H1 (cell line): ENCODE measurements at regions not wholly inside any gene's neighbourhood (a gene's known extent, or its start where the extent isn't known, plus 50 kb on each side); places are given as distances from the start of the nearest gene placed in this dataset.

Experiments used
- BCL11A ChIP-seq, 2 experiments: IDR thresholded peaks; one replicate each; pipeline ENCODE4 v1.6.1; 2011; ENCODE audit warnings: low read depth in 2 of 2, low read length in 2 of 2, mild to moderate bottlenecking in 2 of 2
- CBX8 ChIP-seq: fragments of 300-800, 300-1000 bp; sonication (generic); IDR thresholded peaks from 2 replicates; pipeline ENCODE4 v1.7.1; 2016; ENCODE audit warnings: low read depth, low read length, borderline replicate concordance
- EP300 ChIP-seq, 2 experiments: IDR thresholded peaks; 1 replicate in 1 of 2; 2 replicates in 1 of 2; pipeline ENCODE4 v1.6.1; 2011 to 2012; ENCODE audit warnings: low read depth in 2 of 2, low read length in 2 of 2, mild to moderate bottlenecking in 2 of 2, borderline replicate concordance in 1 of 2, inconsistent platforms in 1 of 2, moderate library complexity in 1 of 2
- KDM1A ChIP-seq: fragments of 200-600, 300-600 bp; sonication (generic); IDR thresholded peaks from 2 replicates; pipeline ENCODE4 v1.7.1; 2016; ENCODE audit warnings: mild to moderate bottlenecking, low read length, borderline replicate concordance
- PHF8 ChIP-seq: fragments of 200-600 bp; sonication (generic); conservative IDR thresholded peaks from 2 replicates; pipeline ENCODE4 v1.7.1; 2012; ENCODE audit warnings: low read depth, mild to moderate bottlenecking, inconsistent platforms, low read length, moderate library complexity
- POLR2AphosphoS5 ChIP-seq: IDR thresholded peaks from 2 replicates; pipeline ENCODE4 v1.6.1; 2011; ENCODE audit warnings: low read depth, low read length
- RAD21 ChIP-seq, 2 experiments: IDR thresholded peaks in 1 of 2; conservative IDR thresholded peaks in 1 of 2; 2 replicates each; pipeline ENCODE4 v1.6.1; 2011; ENCODE audit warnings: low read depth in 2 of 2, low read length in 2 of 2, improper control_type of control experiment in 1 of 2, inconsistent platforms in 1 of 2, mild to moderate bottlenecking in 1 of 2, moderate library complexity in 1 of 2
- RBBP5 ChIP-seq: IDR thresholded peaks from 2 replicates; pipeline ENCODE4 v1.7.1; 2012; ENCODE audit warnings: low read depth, mild to moderate bottlenecking, inconsistent platforms, low read length, moderate library complexity, borderline replicate concordance
- SUZ12 ChIP-seq: fragments of 200-600 bp; sonication (generic); IDR thresholded peaks from 2 replicates; pipeline ENCODE4 v1.6.1; 2012; ENCODE audit warnings: mild to moderate bottlenecking, inconsistent platforms, low read length, moderate library complexity, mixed read lengths
- TBP ChIP-seq: IDR thresholded peaks from 2 replicates; pipeline ENCODE4 v1.6.1; 2011; ENCODE audit warnings: low read depth, low read length, improper control_type of control experiment
- YY1 ChIP-seq: IDR thresholded peaks from 2 replicates; pipeline ENCODE4 v1.6.1; 2011; ENCODE audit warnings: low read depth, mild to moderate bottlenecking, low read length

DNA sequence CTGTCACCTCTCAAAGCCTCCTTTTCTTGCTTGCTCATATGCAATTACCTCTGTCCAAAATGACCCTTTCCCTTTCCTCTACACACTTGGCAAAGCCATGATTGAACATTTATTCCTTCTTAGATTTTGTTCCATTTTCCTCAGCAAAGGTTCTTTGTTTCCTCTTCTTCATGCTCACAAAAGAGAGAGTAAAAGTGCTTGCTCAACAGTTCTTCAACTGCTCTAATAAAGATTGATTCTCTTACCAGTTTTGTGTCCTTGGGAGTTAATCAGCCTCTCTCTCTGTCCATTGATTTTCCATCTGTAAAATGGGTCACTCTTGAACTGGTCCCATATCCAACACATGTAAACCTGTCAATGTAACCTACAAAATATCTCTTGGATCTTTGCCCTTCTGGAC, 186.4 kb downstream of the WNT5A start:
- TF ChIP-seq EP300 (IDR thresholded peaks at IDR 0.05; ENCODE audit: borderline replicate concordance in 1 of 2, low read depth in 2 of 2, low read length in 2 of 2), result no peak
- no peak for TF ChIP-seq PHF8
- no peak for TF ChIP-seq KDM1A
- no peak for TF ChIP-seq SUZ12
- TF ChIP-seq BCL11A (IDR thresholded peaks at IDR 0.05; ENCODE audit: low read depth in 2 of 2, low read length in 2 of 2), result no peak
- TF ChIP-seq CBX8, result no peak
- no peak for TF ChIP-seq TBP
- no peak for TF ChIP-seq RBBP5
- TF ChIP-seq YY1, result no peak
- no peak for TF ChIP-seq POLR2AphosphoS5
- TF ChIP-seq RAD21 (IDR thresholded peaks at IDR 0.05 in 1 of 2, conservative IDR thresholded peaks at IDR 0.05 in 1 of 2; ENCODE audit: low read depth in 2 of 2, low read length in 2 of 2), result no peak
